ENCODE measurements at regions not wholly inside any gene's neighbourhood (a gene's known extent, or its start where the extent isn't known, plus 50 kb on each side); places are given as distances from the start of the nearest gene placed in this dataset.
A peak's percentile ranks its signal among the peaks of the same experiment; 100 is the strongest.
"Not testable (repeated sequence)": the region's sequence is repeated elsewhere in the genome, so short reads cannot be mapped to it uniquely, and the experiment has no call there.

DNA sequence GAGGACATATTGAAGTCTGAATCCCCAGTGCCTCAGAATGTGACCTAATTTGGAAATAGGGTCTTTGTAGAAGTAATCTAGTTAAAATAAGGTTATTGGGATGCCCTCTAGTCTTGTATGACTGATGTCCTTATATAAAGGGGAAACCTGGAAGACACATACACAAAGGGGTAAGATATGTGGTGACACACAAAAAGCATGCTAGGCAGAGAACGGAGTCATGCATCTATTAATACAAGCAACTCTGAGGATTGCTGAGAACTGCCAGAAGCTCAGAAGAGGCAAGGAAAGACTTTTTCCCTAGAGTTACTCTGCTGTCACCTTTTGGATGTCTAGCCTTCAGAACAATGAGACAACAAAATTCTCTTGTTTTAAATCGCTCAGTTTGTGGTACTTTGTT, 58.1 kb upstream of the TMEM108 start:
- Histone ChIP-seq H3K9me3 (ENCODE audit: insufficient read depth, low read depth, low read length) (no peaks in the 10 kb centered on the region), H2AFZ (ENCODE audit: insufficient read depth, low read length, poor library complexity) (no peak overlapping the region), H3K4me2 (ENCODE audit: low read length) (no peak overlapping the region), H3K36me3 (ENCODE audit: control insufficient read depth in 1 of 2, insufficient read depth in 2 of 2, low read length in 2 of 2) (no peaks in the 10 kb centered on the region), H2BK5ac (ENCODE audit: low read depth, low read length, poor library complexity) (no peak overlapping the region), H2BK12ac (ENCODE audit: low read length) (no peak overlapping the region), H3K79me1 (ENCODE audit: low read length) (peaks cover 1% of the 10 kb centered on the region), H3K27me3 (ENCODE audit: insufficient read depth, low read length) (no peaks in the 10 kb centered on the region), H3K79me2 (ENCODE audit: control insufficient read depth, insufficient read depth, low read length, poor library complexity) (no peaks in the 10 kb centered on the region), H3K4me3 (ENCODE audit: low read depth, low read length) (no peak overlapping the region), H3K4me1 (ENCODE audit: control insufficient read depth in 1 of 2, insufficient read depth in 2 of 2, low read length in 2 of 2) (peaks cover 2 to 6% of the 10 kb centered on the region in 2 experiments), H4K8ac (ENCODE audit: low read depth, low read length) (no peak overlapping the region), H3K14ac (ENCODE audit: low read length) (no peak overlapping the region), H2AK5ac (ENCODE audit: low read length) (no peak overlapping the region), H4K91ac (ENCODE audit: low read depth, low read length) (no peak overlapping the region), H3K9ac (ENCODE audit: low read length) (no peak overlapping the region), H4K12ac (ENCODE audit: low read depth, low read length) (no peak overlapping the region), H3K4ac (ENCODE audit: low read depth, low read length) (no peak overlapping the region), H2BK120ac (ENCODE audit: insufficient read depth, low read length, poor library complexity) (no peak overlapping the region), H3K23ac (ENCODE audit: low read length) (no peak overlapping the region), H3K18ac (ENCODE audit: low read length) (no peak overlapping the region), H3K27ac (ENCODE audit: low read depth, low read length) (no peak overlapping the region)
- WGBS (ENCODE audit: extremely low coverage, insufficient coverage, insufficient read length) = no CpG with 5 or more reads among the region's 2 CpGs
- DNase-seq = no peak

DNA sequence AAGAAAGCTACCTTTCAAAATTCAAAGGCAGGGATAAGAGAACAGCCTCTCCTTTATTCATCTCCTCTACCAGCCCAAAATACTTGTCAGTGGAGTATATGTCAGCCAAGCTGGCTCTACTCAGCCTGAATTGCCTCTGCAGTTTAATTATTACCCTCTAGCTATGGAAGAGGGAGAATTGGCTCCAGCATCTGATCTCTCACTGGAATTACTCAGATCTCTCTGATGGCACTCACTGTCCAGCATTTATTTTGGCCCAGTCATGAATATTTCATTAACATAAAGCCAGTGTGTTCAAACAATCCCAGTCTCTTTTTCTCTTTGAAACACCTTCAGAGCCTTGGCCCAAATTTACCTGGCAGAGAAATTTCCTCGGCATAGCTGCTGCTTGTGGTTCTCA, 58.6 kb upstream of the TMEM108 start:
- no peak overlapping the region for H2BK120ac ChIP-seq (ENCODE audit: insufficient read depth, low read length, poor library complexity)
- no peak overlapping the region for H3K27ac ChIP-seq (ENCODE audit: low read depth, low read length)
- WGBS (ENCODE audit: extremely low coverage, insufficient coverage, insufficient read length) = no CpG with 5 or more reads among the region's 1 CpG

DNA sequence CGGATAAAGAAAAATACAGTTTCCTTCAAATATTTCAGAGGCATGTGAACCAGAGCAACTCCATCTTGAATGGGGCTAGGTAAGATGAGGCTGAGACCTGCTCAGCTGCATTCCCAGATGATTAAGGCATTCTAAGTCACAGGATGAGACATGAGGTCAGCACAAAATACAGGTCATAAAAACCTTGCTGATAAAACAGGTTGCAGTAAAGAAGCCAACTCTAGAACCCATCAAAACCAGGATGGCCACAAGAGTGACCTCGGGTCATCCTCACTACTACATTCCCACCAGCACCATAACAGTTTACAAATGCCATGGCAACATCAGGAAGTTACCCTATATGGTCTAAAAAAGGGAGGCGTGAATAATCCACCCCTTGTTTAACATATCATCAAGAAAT, 59.2 kb upstream of the TMEM108 start:
- H3K27ac ChIP-seq (ENCODE audit: low read depth, low read length); H4K12ac ChIP-seq (ENCODE audit: low read depth, low read length); H4K91ac ChIP-seq (ENCODE audit: low read depth, low read length); H3K9ac ChIP-seq (ENCODE audit: low read length); H2BK120ac ChIP-seq (ENCODE audit: insufficient read depth, low read length, poor library complexity); H3K4me3 ChIP-seq (ENCODE audit: low read depth, low read length); H3K79me2 ChIP-seq (ENCODE audit: control insufficient read depth, insufficient read depth, low read length, poor library complexity); H2BK12ac ChIP-seq (ENCODE audit: low read length); H3K14ac ChIP-seq (ENCODE audit: low read length); H3K18ac ChIP-seq (ENCODE audit: low read length); H3K9me3 ChIP-seq (ENCODE audit: insufficient read depth, low read depth, low read length); H2BK5ac ChIP-seq (ENCODE audit: low read depth, low read length, poor library complexity); H3K4me2 ChIP-seq (ENCODE audit: low read length); H3K79me1 ChIP-seq (ENCODE audit: low read length); H3K36me3 ChIP-seq (ENCODE audit: control insufficient read depth in 1 of 2, insufficient read depth in 2 of 2, low read length in 2 of 2); H3K23ac ChIP-seq (ENCODE audit: low read length); H2AK5ac ChIP-seq (ENCODE audit: low read length); H4K8ac ChIP-seq (ENCODE audit: low read depth, low read length); H3K4ac ChIP-seq (ENCODE audit: low read depth, low read length); H2AFZ ChIP-seq (ENCODE audit: insufficient read depth, low read length, poor library complexity); H3K4me1 ChIP-seq (ENCODE audit: control insufficient read depth in 1 of 2, insufficient read depth in 2 of 2, low read length in 2 of 2); H3K27me3 ChIP-seq (ENCODE audit: insufficient read depth, low read length): not testable (repeated sequence)
- DNase-seq = peak; percentile 88 to 95
- no CpG with 5 or more reads among the region's 3 CpGs for WGBS (ENCODE audit: extremely low coverage, insufficient coverage, insufficient read length)

More for the DNA sequence above, 58.6 kb upstream of the TMEM108 start:
- Histone ChIP-seq H3K14ac (ENCODE audit: low read length) (no peak overlapping the region), H3K4ac (ENCODE audit: low read depth, low read length) (no peak overlapping the region), H3K4me3 (ENCODE audit: low read depth, low read length) (no peak overlapping the region), H3K79me1 (ENCODE audit: low read length) (peaks cover 1% of the 10 kb centered on the region), H3K36me3 (ENCODE audit: control insufficient read depth in 1 of 2, insufficient read depth in 2 of 2, low read length in 2 of 2) (no peaks in the 10 kb centered on the region), H3K79me2 (ENCODE audit: control insufficient read depth, insufficient read depth, low read length, poor library complexity) (no peaks in the 10 kb centered on the region), H3K18ac (ENCODE audit: low read length) (no peak overlapping the region), H3K4me1 (ENCODE audit: control insufficient read depth in 1 of 2, insufficient read depth in 2 of 2, low read length in 2 of 2) (peaks cover 2 to 6% of the 10 kb centered on the region in 2 experiments), H2AK5ac (ENCODE audit: low read length) (no peak overlapping the region), H2AFZ (ENCODE audit: insufficient read depth, low read length, poor library complexity) (no peak overlapping the region), H4K12ac (ENCODE audit: low read depth, low read length) (no peak overlapping the region), H4K91ac (ENCODE audit: low read depth, low read length) (no peak overlapping the region), H3K27me3 (ENCODE audit: insufficient read depth, low read length) (no peaks in the 10 kb centered on the region), H3K9me3 (ENCODE audit: insufficient read depth, low read depth, low read length) (no peaks in the 10 kb centered on the region), H4K8ac (ENCODE audit: low read depth, low read length) (no peak overlapping the region), H3K4me2 (ENCODE audit: low read length) (no peak overlapping the region), H3K9ac (ENCODE audit: low read length) (no peak overlapping the region), H3K23ac (ENCODE audit: low read length) (no peak overlapping the region), H2BK12ac (ENCODE audit: low read length) (no peak overlapping the region), H2BK5ac (ENCODE audit: low read depth, low read length, poor library complexity) (no peak overlapping the region)
- peak; percentile 60 to 87 for DNase-seq

DNA sequence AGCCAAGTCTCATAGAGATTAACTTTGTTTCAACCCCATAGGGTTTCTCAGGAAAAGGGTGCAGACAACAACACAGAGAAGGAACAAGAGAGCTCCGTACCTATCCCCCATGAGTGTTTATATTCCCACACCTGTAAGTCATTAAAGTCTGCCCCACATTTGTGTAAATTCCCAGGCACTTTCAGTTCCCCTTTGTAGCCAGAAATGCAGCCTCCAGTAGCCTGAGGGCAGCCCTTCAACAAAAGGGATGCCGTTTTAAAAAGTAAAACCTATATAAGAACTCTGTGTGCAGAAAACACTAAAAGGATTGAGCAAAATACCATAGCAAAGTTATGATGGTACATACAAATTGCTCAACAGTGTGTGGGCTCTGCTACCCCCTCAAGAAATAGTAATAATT, 59.7 kb upstream of the TMEM108 start:
- no peak overlapping the region for H2BK120ac ChIP-seq (ENCODE audit: insufficient read depth, low read length, poor library complexity)
- H2BK12ac ChIP-seq (ENCODE audit: low read length) = no peak overlapping the region
- no peaks in the 10 kb centered on the region for H3K9me3 ChIP-seq (ENCODE audit: insufficient read depth, low read depth, low read length)
- no peak overlapping the region for H3K4ac ChIP-seq (ENCODE audit: low read depth, low read length)
- no peak overlapping the region for H3K4me3 ChIP-seq (ENCODE audit: low read depth, low read length)
- H3K14ac ChIP-seq (ENCODE audit: low read length) = no peak overlapping the region
- H4K8ac ChIP-seq (ENCODE audit: low read depth, low read length) = no peak overlapping the region
- H3K23ac ChIP-seq (ENCODE audit: low read length) = no peak overlapping the region
- H2BK5ac ChIP-seq (ENCODE audit: low read depth, low read length, poor library complexity) = no peak overlapping the region
- no peak overlapping the region for H3K27ac ChIP-seq (ENCODE audit: low read depth, low read length)
- no peak overlapping the region for H3K9ac ChIP-seq (ENCODE audit: low read length)
- H3K4me2 ChIP-seq (ENCODE audit: low read length) = no peak overlapping the region
- no peak overlapping the region for H4K91ac ChIP-seq (ENCODE audit: low read depth, low read length)
- H3K79me2 ChIP-seq (ENCODE audit: control insufficient read depth, insufficient read depth, low read length, poor library complexity) = no peaks in the 10 kb centered on the region
- peaks cover 2 to 6% of the 10 kb centered on the region in 2 experiments for H3K4me1 ChIP-seq (ENCODE audit: control insufficient read depth in 1 of 2, insufficient read depth in 2 of 2, low read length in 2 of 2)
- H2AK5ac ChIP-seq (ENCODE audit: low read length) = no peak overlapping the region
- no peaks in the 10 kb centered on the region for H3K27me3 ChIP-seq (ENCODE audit: insufficient read depth, low read length)
- no peak overlapping the region for H3K18ac ChIP-seq (ENCODE audit: low read length)
- H3K36me3 ChIP-seq (ENCODE audit: control insufficient read depth in 1 of 2, insufficient read depth in 2 of 2, low read length in 2 of 2) = no peaks in the 10 kb centered on the region
- peaks cover 1% of the 10 kb centered on the region for H3K79me1 ChIP-seq (ENCODE audit: low read length)
- no peak overlapping the region for H2AFZ ChIP-seq (ENCODE audit: insufficient read depth, low read length, poor library complexity)
- peak; percentile 91 to 97 for DNase-seq
- WGBS (ENCODE audit: extremely low coverage, insufficient coverage, insufficient read length) = no CpG with 5 or more reads among the region's 2 CpGs
- H4K12ac ChIP-seq (ENCODE audit: low read depth, low read length) = no peak overlapping the region

All from trophoblast cell (in vitro differentiated cells and primary cell).